HG03066 (cell line): ENCODE measurements at regions not wholly inside any gene's neighbourhood (a gene's known extent, or its start where the extent isn't known, plus 50 kb on each side); places are given as distances from the start of the nearest gene placed in this dataset.

Experiments used
- ATAC-seq: cut with Tn5 transposase; IDR thresholded peaks from one replicate; pipeline ENCODE4 v1.9.1; 2021; ENCODE audit warnings: low read depth; ENCODE audit not compliant: unreplicated experiment

DNA sequence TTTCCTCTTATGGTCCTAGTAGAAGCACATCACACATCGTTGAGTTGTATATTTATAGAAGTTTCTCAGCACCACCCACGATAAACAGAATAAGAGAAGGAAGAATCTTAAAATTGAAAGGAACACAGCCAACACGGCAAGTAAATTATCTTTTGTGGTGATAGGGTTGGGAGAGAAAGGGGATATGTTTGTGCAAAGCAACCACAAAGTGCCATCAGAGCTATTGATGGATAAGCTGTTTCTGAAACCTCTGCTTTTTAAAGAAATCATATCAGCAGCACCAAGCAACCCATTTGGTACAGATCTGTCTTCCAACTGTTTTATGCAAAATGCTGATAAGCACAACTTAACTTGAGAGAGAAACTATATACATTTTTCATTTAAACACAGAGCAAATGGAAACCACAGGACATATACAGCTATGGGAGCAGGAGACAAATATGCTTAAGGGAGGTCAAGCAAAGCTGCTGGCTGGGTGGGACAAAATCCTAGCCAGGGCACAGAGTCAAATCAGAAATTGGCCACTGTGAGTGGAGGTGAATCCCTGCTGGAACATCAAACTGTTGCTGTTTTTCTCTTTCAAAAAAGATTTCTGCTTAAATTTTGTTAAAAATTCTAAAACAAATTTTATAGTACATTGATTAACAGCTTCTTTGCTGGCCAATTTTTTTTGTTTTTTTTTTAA is 194.0 kb upstream of the HHIP start:
- ATAC-seq: no peak

- no peak for ATAC-seq
These were observed 189.8 kb upstream of the HHIP start for GRCh38 chr4:144456196-144456595.

- ATAC-seq: no peak
These were observed 184.1 kb upstream of the HHIP start for GRCh38 chr4:144461906-144462305.

DNA sequence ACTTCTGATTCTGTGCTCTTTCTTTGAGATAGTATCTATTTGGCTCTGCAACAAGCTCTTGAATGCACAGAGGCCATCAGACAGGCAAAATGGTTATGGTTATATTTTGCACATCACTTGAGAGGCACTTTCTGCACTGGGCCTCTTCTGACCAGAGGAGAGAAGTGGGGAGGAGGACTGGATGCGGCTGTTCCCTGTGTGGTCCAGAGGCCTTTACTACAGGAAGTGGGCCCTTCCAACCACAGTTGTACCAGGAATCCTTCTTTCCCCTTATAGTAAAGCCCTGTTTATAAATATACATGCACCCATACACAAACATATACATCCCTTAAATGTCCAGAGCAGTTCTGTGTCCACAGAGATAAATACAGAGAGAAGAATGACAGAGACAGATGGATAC is 182.7 kb upstream of the HHIP start:
- ATAC-seq: no peak

- ATAC-seq: no peak
These were observed 182.1 kb upstream of the HHIP start for GRCh38 chr4:144463896-144464295.

- no peak for ATAC-seq
These were observed 180.4 kb upstream of the HHIP start for GRCh38 chr4:144465546-144465945.

DNA sequence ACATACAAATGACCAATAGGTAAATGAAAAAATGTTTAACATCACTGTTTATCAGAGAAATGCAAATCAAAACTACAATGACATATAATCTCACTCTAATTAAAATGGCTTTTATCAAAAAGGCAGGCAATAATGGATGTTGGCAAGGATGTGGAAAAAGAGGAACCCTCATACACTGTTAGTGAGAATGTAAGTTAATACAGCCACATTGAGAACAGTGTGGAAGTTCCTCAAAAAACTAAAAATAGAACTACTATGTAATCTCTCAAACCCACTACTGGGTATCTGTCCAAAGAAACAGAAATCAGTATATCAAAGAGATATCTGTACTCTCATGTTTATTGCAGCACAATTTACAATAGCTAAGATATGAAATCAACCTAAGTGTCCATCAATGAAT is 165.9 kb upstream of the HHIP start:
- ATAC-seq: no peak

DNA sequence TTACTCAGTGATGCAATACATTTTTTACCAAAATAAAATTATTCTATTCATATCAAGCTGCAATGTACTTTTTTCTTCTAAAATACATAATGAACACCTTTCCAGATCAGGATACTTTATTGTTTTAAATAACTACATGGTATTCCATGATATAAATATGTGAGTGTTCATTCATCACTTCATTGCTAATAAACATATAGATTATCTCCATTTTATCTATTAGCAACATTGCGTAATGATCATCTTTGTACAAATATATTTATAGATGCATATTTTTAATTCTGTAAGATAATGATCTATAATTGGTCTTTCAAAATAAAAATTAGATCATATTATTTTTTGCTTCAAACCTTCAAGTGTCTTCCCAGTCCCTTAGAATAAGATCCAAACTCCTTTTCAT is 156.1 kb upstream of the HHIP start:
- ATAC-seq: no peak

DNA sequence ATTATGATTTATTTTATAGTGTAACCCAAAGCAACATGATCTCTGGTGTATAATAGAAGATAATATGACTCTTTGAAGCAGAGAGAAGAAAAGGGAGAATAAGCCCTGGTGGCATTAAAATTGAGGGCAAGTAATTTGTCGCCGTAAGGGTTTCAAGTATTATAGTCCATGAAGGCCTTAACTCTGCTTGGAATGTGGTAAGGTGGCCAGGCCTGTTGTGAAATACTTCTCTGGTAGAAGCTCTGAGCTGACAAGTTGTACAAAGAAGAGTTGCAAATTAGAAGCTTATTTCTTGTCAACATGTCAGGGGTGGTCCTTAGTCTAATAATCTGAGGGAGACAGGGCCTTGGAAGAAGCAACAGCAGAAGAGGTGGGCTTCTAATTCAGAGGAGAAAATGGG is 151.7 kb upstream of the HHIP start:
- no peak for ATAC-seq

DNA sequence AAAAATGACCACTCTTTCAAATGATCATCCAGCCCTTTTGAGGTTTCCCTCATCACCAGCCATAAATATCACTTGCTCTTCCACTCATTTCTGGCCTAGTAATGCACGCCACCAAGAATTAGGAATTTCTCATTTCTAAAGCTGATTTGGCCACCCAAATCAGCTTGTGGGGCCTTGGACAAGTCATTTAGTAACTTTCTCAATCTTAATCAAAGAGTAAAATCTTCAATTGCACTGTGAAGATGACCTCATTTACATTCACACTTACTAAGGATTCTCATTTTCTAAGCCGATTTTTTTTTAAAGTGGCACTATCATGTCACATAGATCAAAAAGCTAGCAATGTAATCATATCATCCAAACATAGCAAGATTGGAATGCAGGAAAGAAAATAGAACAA is 150.0 kb upstream of the HHIP start:
- ATAC-seq: no peak

GRCh38 chr4:144499777-144500176 is 146.2 kb upstream of the HHIP start:
- peak; percentile 50 for ATAC-seq

GRCh38 chr4:144501231-144501780 is 144.7 kb upstream of the HHIP start:
- no peak for ATAC-seq

DNA sequence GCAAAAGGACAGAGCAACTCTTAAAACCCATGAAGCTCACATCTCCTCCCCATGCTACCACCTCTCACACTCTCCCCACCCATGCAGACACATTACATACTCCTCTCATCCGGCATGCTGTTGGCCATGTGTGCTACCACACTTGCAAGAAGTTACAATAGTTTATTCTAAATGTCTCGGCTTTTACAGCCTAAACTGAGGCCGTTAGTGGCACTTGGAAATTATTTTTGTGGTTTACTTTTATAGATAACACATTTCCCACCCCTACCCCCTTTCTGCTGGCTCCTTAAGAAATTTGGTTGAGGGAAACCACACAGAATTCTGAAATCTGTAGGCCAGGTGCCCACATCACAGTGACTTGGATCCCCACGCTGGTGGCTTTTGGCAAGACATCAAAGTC is 141.1 kb upstream of the HHIP start:
- ATAC-seq: no peak

- no peak for ATAC-seq
These were observed 138.4 kb upstream of the HHIP start for GRCh38 chr4:144507311-144508101.

GRCh38 chr4:144509088-144510015 is 136.6 kb upstream of the HHIP start:
- ATAC-seq: no peak

GRCh38 chr4:144514736-144515135 is 131.2 kb upstream of the HHIP start:
- no peak for ATAC-seq

DNA sequence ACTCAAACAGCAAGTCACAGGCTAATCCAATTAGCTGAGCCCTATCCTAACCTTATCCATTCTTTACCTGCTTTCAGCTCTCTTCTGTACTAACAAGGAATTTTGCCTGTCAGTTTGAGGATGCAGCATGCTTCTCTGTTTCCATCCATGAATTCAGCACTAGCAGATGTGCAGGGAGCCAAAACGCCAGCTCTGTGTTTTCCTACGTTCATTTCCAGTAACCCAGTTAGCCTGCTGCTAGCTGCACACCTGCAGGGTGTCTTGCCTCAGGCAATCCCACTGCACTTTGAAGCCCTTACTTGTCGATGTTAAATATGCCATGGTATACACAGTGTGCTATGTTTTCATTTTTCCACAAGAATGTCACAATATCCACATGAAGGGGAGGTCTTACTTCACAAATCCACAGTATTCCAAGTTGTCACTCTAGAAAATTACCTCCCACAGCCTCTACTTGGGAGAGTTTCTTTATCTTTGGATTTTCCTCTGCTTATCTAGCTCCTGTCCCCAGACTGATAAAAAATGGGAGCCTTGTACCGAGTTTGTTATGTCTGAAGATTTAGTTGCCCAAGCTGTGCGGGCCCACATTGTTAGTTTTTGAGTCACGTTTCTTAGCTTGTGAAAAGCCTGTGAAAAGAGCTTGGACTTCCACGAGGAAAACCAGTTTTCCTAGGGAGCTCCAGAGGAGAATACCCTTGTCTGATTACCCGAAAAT is 127.6 kb upstream of the HHIP start:
- ATAC-seq: no peak

GRCh38 chr4:144531841-144532240 is 114.1 kb upstream of the HHIP start:
- ATAC-seq: no peak

DNA sequence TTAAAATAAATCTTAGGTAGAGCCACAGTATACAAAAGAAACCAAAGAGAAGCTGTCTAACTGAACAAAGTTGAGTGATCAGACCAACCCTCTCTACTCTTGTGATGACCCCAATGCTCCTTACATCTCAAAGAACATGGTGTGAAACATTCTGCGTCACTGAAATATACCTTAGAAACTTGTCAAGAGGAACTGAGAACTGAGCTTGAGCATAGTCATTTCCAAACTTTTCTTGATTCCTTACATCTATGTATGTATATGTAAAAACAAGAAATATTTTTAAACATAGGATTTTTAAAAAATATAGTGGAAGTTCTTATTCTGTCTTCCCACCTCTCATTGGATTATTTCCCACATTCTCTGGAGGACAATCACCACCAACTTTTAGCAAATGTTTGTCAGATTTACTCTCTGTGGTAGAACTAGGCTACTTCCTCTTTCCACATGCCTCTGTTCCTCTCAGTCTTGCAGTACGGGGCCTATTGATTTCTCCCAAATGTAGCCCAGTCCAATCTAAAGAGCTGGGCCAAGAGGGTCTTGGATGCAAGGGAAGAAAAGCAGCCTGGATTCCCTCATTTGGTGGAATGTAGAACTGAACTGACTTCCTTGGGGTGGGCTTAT is 98.2 kb upstream of the HHIP start:
- peak; percentile 99 for ATAC-seq

DNA sequence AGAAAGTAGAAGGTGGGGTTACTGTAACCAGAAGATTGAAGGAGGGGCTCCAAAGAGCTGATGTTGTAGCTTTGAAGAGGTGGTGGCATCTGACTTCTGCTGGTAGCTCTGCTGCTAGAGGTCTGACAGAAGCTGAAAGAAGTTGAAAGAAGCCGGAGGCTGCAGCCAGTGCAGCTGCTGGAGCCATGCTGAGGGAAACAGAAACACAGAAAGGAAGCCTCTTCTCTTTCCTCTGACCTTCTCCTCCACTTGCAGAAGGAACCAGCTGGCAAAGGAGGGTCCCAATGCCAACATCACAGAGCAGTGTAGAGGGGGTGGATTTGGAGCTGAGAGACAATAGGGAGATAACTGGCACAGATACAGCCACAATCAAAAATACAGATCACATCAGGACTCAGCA is 89.3 kb upstream of the HHIP start:
- no peak for ATAC-seq
